Activated CD8-positive, alpha-beta memory T cell treated with anti-CD3 and anti-CD28 coated beads for 1 hour (primary cell): ENCODE measurements at regions not wholly inside any gene's neighbourhood (a gene's known extent, or its start where the extent isn't known, plus 50 kb on each side); places are given as distances from the start of the nearest gene placed in this dataset.
"Not testable (repeated sequence)": the region's sequence is repeated elsewhere in the genome, so short reads cannot be mapped to it uniquely, and the experiment has no call there.

Experiments
- DNase-seq, 2 donors: peaks; one replicate each; pipeline ENCODE4 v3.0.0-alpha.2; 2020; ENCODE audit warnings: low read depth in 1 of 2; ENCODE audit errors: extremely low read depth in 1 of 2

- DNase-seq: no peak
Observed at GRCh38 chr1:195763907-195764374, 844.3 kb downstream of the KCNT2 start.

DNA sequence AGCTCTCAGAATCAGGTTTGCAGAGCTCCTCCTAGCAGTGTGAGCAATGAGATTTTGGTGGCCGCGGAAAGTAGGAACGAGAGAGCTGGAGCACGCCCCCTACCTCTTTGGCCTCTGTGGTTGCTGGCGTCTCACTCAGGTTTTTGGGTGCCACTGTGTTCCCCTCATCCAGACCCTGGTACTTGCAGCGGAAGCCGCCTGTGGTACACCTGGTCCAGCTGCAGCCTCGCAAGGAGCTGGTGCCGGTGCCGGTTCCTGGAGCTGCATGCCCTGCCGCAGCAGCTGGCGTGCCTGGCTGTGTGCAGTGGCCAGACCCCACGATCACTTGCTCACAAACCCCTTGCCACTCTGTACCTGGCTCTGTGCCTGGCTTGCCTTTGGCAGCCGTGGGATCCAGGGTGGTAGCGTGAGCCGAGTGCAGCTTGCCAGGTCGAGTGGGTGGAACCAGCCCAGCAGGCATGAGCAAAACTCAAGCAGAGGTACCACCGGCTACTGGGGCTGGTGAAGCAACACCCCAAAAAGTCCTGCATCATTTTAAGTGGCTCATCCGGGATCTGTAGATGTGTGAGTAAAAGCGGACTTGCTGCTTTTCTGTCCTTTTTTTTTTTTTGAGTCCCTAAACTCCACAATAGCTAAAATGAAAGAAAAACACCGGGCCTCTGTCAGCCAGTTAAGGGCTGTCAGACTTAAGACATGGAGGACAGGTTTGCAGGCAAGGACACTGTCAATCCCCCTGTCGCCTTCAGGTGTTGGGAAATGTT, 844.9 kb downstream of the KCNT2 start:
- no peak for DNase-seq

DNA sequence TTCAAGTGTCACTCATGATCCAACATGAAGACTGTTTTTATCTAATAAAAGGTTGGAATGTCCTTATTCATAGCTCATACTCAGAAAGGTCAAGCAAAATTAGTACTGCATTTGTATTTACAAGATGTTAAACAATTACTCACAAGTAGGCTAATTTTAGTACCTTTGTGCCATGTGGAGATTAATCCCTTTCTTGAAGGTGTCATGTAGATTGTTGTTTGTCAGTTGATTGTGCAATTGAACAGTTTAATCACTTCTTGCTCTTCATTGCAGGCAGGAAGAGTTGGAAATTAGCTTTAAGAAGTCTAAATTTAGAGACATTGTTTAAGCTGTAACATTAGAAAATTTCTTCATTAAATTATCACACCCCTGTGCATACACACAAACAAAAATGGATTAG, 847.1 kb downstream of the KCNT2 start:
- DNase-seq: no peak

GRCh38 chr1:195756109-195756508, 852.1 kb downstream of the KCNT2 start:
- DNase-seq: no peak

- DNase-seq: no peak
Observed at GRCh38 chr1:195754874-195755273, 853.4 kb downstream of the KCNT2 start.

- no peak for DNase-seq
Observed at GRCh38 chr1:195754303-195754702, 853.9 kb downstream of the KCNT2 start.

GRCh38 chr1:195748969-195749368, 859.3 kb downstream of the KCNT2 start:
- no peak for DNase-seq

GRCh38 chr1:195745189-195746010, 862.8 kb downstream of the KCNT2 start:
- DNase-seq: no peak

- DNase-seq: no peak
Observed at GRCh38 chr1:195744256-195744655, 864.0 kb downstream of the KCNT2 start.

GRCh38 chr1:195740862-195741261, 867.4 kb downstream of the KCNT2 start:
- DNase-seq: no peak

GRCh38 chr1:195738966-195739650, 869.1 kb downstream of the KCNT2 start:
- no peak for DNase-seq

DNA sequence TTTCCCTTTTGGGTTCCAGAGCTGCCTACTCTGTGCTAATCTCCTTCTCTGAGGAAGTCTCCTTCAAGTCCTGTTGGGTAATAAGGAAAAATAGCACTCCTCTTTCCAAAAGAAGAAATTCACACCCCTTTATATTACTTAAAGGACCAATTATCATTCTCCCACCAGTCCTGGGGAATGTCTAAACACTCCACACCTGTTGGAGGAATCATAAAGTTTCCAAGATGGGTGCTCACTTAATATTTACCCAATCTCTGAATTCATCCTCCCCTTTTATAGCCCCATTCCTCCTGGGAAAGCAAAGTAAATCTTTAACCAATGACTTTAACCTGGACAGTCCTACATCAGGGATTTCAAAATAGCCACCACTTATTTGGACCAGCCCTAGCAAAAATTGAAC, 873.1 kb downstream of the KCNT2 start:
- DNase-seq: no peak

GRCh38 chr1:195733826-195734225, 874.4 kb downstream of the KCNT2 start:
- no peak for DNase-seq

- DNase-seq: no peak
Observed at GRCh38 chr1:195733408-195733807, 874.8 kb downstream of the KCNT2 start.

- no peak for DNase-seq
Observed at GRCh38 chr1:195731385-195731784, 876.9 kb downstream of the KCNT2 start.

GRCh38 chr1:195723796-195724194, 884.4 kb downstream of the KCNT2 start:
- DNase-seq: no peak

DNA sequence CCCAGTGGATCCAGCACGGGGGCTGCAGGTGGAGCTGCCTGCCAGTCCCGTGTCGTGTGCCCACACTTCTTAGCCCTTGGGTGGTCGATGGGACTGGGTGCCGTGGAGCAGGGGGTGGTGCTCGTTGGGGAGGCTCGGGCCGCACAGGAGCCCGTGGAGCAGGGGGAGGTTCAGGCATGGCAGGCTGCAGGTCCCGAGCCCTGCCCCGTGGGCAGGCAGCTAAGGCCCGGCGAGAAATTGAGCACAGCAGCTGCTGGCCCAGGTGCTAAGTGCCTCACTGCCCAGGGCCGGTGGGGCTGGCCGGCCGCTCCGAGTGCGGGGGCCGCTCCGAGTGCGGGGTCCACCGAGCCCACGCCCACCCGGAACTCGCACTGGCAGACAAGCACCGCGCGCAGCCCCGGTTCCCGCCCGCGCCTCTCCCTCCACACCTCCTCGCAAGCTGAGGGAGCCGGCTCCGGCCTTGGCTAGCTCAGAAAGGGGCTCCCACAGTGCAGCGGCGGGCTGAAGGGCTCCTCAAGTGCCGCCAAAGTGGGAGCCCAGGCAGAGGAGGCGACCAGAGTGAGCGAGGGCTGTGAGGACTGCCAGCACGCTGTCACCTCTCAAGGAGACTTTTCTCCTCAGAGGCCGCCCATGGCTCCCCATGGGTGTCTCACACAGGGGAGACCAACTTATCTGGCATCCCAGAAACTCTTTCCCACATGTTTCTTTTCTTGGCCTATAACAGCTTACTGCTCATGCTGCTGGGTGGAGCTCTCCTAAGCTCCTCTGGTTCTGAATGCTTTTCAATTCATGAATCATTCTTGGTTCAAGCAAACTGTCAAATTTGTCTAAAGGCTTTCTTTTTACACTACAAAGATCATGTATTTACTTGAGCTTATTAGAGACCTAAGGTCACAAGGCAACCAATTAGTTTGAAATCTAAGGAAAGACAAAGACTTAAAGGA, 885.1 kb downstream of the KCNT2 start:
- DNase-seq: not testable (repeated sequence)

GRCh38 chr1:195722146-195722545, 886.1 kb downstream of the KCNT2 start:
- not testable (repeated sequence) for DNase-seq

- no peak for DNase-seq
Observed at GRCh38 chr1:195721210-195721971, 886.8 kb downstream of the KCNT2 start.

GRCh38 chr1:195717651-195718050, 890.6 kb downstream of the KCNT2 start:
- DNase-seq: no peak
